SKM-1 (cell line): ENCODE measurements at regions not wholly inside any gene's neighbourhood (a gene's known extent, or its start where the extent isn't known, plus 50 kb on each side); places are given as distances from the start of the nearest gene placed in this dataset.
"Not testable (repeated sequence)": the region's sequence is repeated elsewhere in the genome, so short reads cannot be mapped to it uniquely, and the experiment has no call there.

Source experiments
- DNase-seq: peaks from one replicate; lab custom pipeline; 2025; ENCODE audit not compliant: unreplicated experiment; lab: John Stamatoyannopoulos, UW

- DNase-seq, result no peak
Observed at GRCh38 chr5:92748072-92748676, 832.8 kb downstream of the NR2F1-AS1 start.

GRCh38 chr5:92741906-92742305 is 839.1 kb downstream of the NR2F1-AS1 start:
- no peak for DNase-seq

GRCh38 chr5:92734211-92734940 is 846.6 kb downstream of the NR2F1-AS1 start:
- no peak for DNase-seq

- no peak for DNase-seq
Observed at GRCh38 chr5:92730486-92730885, 850.5 kb downstream of the NR2F1-AS1 start.

GRCh38 chr5:92729088-92729487 is 851.9 kb downstream of the NR2F1-AS1 start:
- no peak for DNase-seq

- DNase-seq, result no peak
Observed at GRCh38 chr5:92715946-92716520, 865.0 kb downstream of the NR2F1-AS1 start.

GRCh38 chr5:92713826-92714225 is 867.2 kb downstream of the NR2F1-AS1 start:
- DNase-seq, result no peak

- DNase-seq, result no peak
Observed at GRCh38 chr5:92713335-92713743, 867.7 kb downstream of the NR2F1-AS1 start.

GRCh38 chr5:92711956-92712355 is 869.1 kb downstream of the NR2F1-AS1 start:
- DNase-seq, result no peak

- no peak for DNase-seq
Observed at GRCh38 chr5:92704590-92704989, 876.4 kb downstream of the NR2F1-AS1 start.

GRCh38 chr5:92703976-92704375 is 877.0 kb downstream of the NR2F1-AS1 start:
- no peak for DNase-seq

- no peak for DNase-seq
Observed at GRCh38 chr5:92695123-92696003, 885.7 kb downstream of the NR2F1-AS1 start.

GRCh38 chr5:92694067-92694466 is 887.0 kb downstream of the NR2F1-AS1 start:
- no peak for DNase-seq

GRCh38 chr5:92691955-92692354 is 889.1 kb downstream of the NR2F1-AS1 start:
- not testable (repeated sequence) for DNase-seq

- DNase-seq, result no peak
Observed at GRCh38 chr5:92687821-92688722, 892.9 kb downstream of the NR2F1-AS1 start.

- DNase-seq, result no peak
Observed at GRCh38 chr5:92678640-92679039, 902.4 kb downstream of the NR2F1-AS1 start.

- no peak for DNase-seq
Observed at GRCh38 chr5:92676215-92677165, 904.5 kb downstream of the NR2F1-AS1 start.

GRCh38 chr5:92674321-92674720 is 906.7 kb downstream of the NR2F1-AS1 start:
- no peak for DNase-seq

GRCh38 chr5:92665506-92665905 is 915.5 kb downstream of the NR2F1-AS1 start:
- no peak for DNase-seq
